Smooth muscle cell of the brain vasculature (primary cell): ENCODE measurements at regions not wholly inside any gene's neighbourhood (a gene's known extent, or its start where the extent isn't known, plus 50 kb on each side); places are given as distances from the start of the nearest gene placed in this dataset.

ENCODE experiments used
- DNase-seq: peaks from one replicate; pipeline ENCODE4 v3.0.0-alpha.2; 2012; ENCODE audit warnings: low read depth, low spot score

DNA sequence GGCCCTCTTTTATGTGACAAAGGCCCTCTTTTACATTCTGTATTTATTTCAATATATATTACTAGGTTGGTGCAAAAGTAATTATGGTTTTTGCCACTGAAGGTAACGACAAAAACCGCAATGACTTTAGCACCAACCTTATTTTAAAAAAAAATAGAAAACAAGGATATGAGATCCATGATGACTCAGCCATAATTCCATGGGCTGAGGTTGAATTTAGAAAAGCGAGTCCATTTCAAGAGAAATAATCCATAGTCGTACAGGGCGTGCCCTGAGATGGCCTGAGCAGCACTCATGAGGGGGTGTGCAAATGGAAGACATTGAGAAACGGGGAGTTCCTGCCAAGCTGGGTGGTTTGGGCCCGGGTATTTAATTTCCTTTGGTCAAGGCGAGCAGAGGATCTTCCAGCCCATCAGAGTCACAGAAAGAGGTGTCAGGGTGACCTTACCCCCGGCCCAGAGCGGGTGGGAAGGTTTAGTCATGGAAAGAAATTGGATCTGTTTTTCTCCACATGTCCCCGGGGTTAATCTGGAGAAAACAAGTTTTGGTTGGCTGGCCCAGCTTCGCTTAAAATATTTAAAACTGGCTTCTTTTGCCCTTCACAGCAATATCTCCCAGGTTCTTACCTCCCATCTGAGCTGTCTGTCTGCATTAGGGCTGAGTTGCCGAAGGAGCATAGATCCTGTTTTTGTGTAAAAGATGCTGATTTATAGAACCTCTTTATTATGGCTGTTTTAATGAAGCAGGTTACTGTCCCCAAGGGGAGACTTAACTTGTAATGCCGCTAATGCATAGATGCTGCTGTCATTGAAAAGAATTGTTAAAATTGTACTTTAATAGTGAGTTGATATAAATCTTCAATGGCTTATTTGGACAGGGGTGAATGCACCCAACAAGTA is 255.6 kb downstream of the PREX1 start:
- no peak for DNase-seq

DNA sequence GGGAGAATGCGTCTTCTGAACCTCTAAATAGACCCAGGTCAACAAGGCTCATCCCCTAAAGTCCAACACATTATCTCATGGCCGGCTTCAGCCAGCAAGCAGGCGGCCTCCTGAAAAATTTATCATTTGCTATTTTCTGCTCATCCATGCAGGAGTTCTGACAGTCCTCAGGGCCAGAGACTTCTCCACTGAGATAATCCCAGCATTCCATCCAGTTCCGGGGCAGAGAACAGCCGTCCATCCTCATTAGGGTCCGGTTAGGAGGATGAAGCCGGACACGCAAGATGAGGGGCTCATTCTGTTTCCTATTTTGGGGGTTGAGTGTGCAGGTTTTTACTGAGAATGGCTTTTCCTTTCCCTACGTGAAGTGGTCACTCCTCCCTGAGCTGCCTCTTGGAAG is 258.1 kb downstream of the PREX1 start:
- no peak for DNase-seq

DNA sequence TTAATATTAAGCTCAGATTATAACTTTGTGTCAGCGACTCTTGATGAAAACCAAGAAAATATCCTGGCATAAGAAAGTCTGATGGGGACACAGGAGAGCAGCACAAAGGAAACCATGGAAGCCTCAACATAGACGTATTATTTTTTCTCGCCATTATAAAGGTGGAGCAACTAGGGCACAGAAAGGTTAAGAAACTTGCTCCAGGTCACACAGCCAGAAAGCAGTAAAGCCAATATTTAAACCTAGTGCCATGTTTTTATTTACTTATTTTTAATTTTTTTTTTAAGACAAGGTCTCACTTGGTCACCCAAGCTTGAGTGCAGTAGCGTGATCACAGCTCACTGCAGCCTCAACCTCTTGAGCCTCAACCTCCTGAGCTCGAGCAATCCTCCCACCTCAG is 259.3 kb downstream of the PREX1 start:
- DNase-seq = no peak

DNA sequence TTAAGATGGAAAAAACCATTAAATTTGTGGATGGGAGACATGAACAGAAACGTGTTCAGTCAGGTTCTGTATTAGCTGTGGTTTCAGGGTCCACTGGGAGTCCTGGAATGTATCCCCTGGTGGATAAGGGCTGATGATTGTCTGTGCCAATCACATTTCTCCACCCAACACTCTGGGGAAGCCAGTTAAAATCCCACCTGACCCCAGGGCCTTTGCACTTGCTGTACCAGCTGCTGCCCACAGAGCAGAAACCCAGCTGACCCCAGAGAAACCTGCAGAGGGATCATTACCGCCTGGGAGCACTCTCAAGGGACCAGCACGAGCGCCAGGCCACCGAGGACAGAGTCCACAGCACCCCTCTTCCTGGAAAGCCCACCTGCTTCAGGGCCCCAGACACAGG is 260.7 kb downstream of the PREX1 start:
- no peak for DNase-seq

DNA sequence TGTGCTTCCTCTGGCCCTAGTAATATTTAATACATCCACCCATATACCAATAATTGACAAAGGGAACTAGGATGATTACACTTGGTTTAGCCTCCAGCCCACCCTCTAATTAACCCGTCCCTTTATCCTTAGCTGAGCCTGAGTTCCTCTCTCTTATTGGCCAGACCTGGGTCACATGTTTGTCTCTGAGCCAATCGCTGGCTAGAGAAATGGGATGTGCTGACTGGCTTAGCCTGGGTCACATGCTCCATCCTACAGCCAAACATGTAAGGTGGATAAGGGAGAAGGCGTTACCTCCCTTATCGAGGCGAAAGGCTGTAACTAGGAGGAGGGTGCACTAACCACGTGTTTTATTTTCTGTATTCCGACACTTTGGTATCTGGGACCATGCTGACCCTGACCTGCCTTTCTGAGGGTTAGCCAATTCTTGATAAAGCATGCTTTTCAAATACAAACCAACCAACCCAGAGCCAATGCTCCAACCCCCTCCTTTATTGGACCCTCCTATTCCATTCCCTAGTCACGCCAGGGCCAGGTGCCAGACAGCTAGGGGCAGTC is 262.7 kb downstream of the PREX1 start:
- DNase-seq = no peak

DNA sequence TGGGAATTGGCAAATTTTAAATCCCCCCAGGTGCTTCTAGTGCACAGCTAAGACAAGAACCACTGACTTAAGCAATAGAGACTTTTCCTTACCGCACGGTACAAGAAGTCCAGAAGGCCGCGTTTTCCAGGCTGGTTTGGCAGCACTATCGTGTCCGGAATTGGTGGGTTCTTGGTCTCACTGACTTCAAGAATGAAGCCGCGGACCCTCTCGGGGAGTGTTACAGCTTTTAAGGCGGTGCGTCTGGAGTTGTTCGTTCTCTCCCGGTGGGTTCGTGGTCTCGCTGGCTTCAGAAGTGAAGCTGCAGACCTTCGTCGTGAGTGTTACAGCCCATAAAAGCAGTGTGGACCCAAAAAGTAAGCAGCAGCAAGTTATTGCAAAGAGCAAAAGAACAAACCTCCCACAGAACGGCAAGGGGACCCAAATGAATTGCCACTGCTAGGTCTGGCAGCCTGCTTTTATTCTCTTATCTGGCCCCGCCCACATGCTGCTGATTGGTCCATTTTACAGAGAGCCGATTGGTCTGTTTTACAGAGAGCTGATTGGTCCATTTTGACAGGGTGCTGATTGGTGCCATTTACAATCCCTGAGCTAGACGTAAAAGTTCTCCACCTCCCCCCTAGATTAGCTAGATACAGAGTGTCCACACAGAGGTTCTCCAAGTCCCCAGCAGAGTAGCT is 264.5 kb downstream of the PREX1 start:
- no peak for DNase-seq

DNA sequence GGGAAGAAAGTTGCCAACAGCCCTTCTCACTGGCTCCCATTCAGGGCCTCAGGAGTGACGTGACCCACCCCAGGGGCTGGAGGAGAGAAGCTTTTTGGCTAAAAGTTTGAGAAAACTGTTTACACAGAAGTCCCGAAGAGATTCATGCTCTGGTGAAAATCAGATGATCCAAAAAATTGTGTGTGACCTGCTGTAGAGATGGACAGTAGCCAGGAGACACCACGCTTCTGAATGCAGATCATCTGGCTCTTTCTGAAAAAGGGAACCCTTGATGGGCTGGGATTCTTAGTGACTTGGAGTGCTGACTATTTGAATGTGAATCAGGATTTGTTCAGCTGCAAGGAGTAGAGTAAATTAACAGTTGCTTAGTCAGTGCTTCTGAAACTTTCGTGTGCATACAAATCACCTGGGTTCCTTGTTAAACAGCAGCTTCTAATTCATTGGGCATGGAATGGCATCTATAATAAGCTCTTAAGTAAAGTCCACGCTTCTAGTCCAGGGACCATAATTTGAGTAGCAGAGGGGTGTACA is 265.1 kb downstream of the PREX1 start:
- no peak for DNase-seq

DNA sequence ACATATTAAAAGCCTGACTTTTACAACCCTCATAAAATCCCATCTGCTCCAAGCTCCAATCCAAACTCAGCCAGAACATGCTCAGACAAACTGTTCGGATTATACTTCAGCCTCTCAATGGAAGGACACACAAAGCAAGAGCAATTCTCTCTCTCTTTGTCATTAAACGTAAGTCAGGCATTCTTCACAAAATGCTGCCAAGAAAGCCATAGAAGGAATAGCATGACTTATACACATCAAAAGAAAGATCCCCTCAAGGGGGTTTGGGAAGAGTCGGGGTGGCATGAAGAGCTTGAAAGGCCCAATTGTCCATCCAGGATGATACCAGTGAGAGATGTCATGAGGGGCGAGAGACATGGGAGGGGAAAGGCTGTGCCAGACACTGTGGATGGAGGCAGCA is 268.9 kb downstream of the PREX1 start:
- DNase-seq = no peak

DNA sequence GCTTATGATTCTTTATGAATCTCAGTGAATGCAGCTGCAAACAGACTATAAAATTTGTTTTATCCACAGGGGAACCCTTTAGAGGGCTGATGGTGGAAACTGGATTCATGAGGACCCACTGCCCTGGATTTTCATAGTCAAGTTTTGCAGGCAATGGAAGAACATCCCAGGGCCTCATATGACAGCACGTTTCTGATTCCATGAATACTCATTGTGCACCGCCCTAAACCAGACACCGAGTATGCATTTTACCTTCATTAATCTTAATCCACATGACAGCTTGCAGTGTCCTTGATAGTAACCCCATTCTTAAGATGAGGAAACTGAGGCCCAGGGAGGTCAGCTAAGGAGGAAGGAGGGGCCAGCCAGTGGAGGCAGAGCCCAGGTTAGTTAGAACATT is 270.4 kb downstream of the PREX1 start:
- no peak for DNase-seq

DNA sequence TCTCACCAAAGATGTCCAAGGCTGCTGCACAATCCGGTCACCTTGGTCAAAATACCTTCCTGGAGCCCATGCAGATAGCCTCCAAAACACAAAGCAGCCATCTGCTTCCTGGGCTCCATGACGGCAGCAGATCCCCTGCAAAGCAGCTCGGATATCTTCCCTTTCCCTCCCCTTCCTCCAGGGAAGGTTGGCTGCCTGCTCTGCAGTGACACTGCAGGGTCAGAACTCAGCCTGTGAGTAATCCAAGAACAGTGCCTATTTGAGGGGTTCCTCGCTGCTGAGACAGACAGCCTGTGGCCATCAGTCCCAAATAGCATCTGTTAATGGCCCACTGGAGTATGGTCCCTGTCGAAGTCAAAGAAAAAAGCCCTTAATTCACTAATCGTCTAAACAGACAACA is 270.8 kb downstream of the PREX1 start:
- no peak for DNase-seq

DNA sequence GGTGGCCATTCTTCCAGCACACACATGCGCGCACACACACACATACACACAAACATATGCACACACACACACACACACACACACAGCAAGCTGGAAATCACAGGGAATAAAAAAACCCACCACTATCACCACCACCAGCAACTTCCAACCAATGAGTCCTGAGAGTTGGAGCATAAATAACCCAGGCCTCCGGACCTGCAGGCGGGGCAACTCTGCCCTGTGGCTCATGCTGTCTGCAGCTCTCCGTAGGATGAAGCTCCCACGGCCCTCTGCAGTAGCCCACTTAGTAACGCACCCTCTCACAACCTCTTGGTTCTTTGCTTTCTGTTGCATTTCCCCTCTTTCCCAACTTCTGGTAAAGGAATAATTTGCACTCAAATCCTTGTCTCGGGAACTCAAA is 275.2 kb downstream of the PREX1 start:
- DNase-seq = no peak

DNA sequence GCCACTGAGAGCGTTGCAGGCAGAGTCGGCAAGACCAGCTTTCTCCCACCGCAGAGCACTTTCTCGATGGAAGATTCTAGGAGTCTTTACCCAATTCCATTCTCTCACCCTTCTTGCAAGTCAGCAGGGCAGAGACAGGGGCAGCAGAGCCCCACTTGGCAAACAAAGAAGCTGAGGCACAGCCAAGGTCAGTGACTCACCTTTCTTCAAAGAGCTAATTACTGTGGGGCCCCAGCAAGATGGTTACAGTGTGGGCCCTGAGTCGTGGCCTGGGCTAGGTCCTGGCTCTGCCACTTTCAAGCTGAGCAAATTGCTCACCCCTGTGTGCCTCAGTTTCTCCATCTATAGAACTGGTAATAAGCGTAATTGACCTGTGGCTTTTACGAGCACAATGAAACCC is 277.0 kb downstream of the PREX1 start:
- no peak for DNase-seq

DNA sequence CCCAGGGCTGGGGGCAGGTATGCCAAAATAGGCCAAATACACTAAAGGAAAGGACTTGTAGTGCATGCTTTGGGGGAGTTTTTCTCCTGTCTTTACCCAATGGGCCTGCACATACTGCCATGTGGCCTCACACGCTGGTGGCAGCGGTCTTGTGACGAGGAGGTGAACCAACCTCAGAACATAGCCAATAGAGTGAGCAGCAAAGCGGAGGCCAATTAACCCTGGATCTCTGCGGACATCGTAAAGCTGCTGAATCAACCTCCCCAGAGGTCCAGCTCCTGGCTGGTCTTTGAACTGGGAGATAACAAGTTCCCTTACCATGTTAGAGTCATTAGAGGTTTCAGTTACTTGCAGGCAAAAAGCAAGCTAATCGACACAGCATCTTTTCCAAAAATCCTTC is 280.1 kb downstream of the PREX1 start:
- no peak for DNase-seq

DNA sequence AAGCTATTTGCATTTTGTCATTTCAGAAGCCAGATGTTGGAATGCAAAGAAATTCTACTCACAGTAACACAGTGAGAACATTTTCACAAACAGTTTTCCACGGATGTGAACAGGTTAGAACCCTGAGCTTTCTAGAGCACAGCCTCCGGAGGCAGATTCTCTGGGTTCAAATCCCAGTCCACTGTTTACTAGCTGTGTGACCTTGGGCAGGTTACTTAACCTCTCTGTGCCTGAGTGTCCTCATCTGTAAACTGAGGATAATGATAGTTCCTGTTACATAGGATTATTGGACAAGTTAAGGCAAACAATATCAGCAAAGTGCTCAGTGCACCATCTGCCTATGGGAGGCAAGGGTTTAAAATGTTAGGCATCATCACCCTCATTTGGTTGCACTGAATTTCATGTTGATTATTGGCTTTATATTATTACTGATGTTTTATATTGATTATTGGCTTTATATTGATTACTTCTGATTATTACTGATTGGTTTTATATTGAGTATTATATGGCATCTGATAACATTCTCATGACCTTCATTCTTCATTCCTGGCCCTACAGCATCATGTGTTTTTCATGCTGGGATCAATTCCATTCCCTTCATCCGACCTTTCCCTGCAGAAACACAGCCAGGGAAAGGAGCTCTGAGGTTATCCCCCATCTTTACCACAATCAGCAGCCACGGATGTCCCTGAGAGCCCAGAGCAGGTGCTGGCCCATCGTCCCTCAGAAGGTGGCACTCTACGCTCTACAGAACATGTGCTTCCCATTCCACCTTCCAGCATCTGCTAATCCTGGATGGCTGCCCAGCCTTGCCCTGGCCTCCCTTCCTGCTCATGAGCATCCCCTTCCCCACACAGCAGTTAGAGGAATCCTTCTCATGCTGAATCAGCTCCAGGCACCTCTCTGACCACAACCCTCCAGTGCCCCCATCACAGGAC is 283.1 kb downstream of the PREX1 start:
- DNase-seq = no peak

DNA sequence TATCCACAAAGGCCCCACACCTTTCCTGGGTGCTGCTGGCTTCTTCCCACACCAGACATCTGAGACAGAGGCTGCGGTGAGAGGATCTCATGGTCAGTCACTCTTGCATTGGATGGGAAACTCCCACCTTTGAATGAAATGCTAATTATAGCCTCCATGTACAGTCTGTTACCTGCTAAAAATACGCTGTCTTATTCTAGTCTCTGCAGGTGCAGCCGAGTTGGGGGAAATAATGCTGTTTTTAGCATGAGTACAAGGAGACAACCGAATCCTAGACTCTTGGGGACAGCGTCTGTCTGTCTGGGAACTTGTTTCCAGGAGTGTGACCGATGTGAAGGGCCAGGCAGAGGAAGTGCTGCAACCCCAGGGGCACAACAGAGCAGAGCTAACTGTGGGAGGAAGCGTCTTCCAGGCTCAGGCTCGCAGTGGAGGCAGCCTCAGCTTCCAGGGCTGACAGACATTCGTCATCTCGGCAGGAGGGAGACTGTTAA is 286.2 kb downstream of the PREX1 start:
- no peak for DNase-seq

DNA sequence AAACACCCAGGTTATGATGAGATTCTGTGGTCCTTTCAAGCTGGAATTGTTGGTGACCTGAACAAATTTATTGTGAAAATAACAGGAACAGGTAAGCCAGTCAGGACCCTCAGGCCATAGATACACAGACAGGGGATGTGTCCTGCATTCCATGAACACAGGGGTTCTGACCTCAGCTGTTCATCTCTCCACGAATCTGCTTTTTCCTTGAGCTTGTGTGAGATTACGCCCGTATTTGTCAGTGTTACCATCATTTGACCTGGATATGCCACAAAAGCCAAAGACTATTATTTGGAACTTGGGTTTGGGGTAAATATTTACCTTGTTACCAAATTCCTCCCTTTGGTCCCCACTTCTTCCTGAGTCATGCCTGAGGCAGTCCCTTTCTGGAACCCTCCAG is 288.9 kb downstream of the PREX1 start:
- DNase-seq = no peak

DNA sequence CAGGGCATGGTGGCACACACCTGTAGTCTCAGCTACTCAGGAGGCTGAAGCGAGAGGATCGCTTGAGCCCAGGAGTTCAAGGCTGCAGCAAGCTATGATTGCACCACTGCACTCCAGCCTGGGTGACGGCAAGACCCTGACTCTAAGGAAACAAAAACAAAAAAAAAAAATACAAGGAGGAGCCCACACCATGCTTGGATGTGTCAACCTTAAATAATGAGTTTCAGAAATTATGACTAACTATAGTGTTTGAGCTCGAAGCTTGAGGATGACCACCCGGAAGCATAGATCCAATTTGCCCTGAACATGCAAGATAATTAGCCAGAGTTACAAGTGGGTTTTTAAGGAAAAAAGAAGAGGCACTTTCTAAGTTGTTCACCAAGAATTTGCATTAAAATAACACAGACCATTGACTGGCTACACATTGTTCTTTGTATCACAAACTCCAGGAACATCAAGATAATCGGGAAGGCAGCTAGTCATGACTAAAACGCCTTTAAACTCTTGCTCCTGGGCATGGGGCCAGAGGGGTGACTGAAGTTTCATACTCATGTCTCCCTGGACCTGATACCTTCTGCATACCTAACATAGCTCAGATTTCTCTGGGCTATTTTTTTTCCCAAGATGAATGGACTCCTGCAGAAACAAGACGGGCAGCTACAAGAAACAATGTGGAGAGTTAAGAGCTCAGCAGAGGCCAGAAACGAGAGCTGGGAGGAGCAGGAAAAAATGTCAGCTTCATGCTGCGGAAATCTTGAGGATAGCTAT is 289.6 kb downstream of the PREX1 start:
- DNase-seq = no peak

DNA sequence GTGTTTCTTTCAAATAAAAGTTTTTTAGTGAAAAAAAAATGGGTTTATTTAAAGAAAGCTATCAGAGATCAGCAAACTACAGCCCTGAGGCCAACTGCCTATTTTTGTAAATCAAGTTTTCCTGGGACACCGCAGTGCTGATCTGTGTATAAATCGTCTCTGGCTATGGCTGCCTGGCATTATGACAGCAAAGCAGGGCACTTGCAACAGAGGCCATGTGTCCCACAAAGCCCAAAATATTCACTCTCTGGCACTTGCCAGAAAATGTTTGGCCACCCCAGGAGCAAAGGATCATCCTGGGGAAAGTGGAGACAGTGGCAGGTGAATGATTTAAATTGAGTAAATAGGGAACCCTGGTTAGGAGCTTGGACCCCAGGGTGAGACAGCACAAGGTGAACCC is 291.6 kb downstream of the PREX1 start:
- no peak for DNase-seq

DNA sequence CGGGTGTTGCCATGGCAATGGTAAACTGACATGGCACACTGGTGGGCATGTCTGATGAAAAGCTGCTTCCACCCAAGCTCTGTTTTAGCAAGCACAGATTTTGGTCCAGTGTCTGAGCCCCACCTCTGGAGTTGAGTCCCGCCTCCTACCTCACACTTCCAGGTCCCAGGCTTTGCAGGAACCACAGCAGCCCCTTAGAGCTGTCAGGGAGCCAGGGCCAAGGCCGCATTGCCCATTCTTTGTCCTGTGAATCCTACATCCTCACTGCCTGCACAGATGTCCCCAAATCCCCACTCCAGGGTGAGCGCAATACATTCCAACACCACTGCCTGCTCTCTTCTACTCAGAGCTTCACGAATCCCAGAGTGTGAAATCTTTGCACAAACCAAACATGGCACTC is 292.2 kb downstream of the PREX1 start:
- DNase-seq = no peak

DNA sequence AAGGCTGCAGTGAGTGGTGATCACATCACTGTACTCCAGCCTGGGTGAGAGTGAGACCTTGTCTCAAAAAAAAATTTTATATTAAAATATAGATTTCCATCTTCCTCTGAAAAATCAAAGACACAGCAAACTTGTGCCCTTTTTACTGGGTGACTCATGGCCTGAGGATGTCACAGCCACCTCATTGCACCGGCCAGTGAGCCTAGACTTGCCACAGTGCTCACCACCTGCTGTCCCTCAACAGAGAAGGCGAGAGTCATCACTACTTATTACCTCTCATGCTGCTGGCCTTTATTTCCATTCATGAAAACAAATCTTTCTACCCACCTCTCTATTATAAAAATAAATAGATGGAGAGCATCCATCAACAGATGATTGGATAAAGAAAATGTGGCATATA is 295.8 kb downstream of the PREX1 start:
- DNase-seq = no peak

DNA sequence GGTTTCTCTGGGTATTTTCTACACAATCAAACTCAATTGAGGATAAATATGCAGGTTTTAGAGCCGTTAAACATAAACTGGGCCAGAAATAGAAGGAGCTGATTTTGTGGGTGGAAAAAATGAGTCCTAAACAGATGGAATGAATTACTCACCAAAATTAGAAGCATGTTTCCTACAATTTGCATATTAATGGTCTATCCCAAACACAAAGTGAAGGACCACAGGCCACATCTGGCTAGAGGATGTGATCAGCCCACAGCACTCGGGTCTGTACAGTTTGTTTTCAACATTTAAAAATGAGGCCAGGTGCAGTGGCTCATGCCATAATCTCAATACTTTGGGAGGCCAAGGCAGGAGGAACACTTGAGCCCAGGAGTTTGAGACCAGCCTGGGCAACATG is 296.3 kb downstream of the PREX1 start:
- DNase-seq = no peak
